Amniotic epithelial cell (primary cell): ENCODE measurements at regions not wholly inside any gene's neighbourhood (a gene's known extent, or its start where the extent isn't known, plus 50 kb on each side); places are given as distances from the start of the nearest gene placed in this dataset.

ENCODE experiments used
- DNase-seq: peaks from one replicate; pipeline ENCODE4 v3.0.0-alpha.2; 2010; ENCODE audit warnings: low read depth

GRCh38 chr9:108676355-108676754 lies 179.4 kb downstream of the ACTL7B start:
- no peak for DNase-seq

DNA sequence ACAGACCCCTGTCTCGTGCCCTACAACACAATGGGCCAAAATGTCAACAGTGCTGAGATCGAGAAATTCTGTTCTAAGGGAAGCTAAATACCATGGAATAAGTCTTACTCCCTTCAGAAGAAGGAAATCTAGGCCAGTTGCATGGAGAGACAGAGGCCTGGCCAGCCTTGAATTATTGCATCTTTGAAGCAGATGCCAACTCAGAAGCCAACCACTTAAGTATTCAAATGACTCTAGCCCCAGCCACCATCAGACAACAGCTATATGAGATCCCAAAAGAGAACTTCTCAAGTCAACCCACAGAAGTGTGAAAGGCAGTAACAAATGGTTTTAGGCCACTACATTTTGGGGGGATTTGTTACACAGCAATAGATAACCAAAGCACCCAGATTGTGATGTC lies 180.1 kb downstream of the ACTL7B start:
- no peak for DNase-seq

DNA sequence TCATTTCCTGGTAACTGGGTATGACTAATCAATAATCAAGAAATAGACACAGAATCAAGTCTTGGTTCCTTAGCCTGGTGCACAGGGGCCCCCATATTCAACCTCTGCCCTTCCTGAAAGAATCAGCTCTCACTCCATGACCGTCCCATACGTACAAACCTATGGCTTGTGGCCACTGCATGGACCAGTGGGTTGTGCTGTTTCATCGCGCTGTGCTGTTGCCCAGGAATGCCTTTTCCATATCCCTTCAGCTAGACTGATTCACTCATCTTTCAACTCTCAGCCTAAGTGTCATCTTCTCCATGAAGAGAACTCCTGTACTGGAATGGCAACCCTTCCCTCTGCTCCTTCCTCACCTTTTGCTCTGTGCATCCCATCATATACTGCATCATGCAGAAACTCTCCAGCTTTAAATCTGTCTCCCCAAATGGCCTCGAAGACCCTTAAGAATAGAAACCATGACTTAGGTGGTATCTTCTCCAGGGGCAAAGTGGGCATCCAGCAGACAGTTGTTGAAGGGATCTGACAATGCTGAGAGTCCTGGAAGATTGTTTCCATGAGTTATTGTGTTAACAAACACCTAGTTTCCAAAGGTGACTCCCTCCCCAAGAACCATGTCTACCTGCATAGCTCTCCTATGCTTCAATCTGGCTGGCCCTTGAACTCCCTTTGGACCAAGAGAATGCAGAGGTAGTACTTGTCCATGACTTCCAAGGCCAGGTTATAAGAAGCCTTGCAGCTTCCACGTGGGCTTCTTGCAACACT lies 180.8 kb downstream of the ACTL7B start:
- DNase-seq, result no peak

DNA sequence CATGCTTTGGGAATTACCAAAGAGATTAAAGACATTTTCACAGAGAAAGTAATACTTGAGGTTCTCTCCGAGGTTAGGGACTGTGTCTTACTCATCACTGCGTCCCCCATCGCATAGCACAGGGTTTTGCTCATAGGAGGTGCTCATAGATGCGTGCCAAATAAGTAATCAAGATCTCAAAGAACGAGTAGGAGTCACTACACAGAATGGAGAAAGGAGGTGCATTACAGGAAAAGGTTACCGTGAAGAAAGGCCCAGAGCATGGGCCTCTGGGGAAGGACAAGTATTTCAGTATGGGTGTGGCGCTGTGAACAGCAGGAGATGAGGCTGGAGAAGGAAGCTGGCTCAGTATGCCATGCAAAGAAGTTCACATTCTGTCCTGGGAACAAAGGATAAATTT lies 182.4 kb downstream of the ACTL7B start:
- no peak for DNase-seq

DNA sequence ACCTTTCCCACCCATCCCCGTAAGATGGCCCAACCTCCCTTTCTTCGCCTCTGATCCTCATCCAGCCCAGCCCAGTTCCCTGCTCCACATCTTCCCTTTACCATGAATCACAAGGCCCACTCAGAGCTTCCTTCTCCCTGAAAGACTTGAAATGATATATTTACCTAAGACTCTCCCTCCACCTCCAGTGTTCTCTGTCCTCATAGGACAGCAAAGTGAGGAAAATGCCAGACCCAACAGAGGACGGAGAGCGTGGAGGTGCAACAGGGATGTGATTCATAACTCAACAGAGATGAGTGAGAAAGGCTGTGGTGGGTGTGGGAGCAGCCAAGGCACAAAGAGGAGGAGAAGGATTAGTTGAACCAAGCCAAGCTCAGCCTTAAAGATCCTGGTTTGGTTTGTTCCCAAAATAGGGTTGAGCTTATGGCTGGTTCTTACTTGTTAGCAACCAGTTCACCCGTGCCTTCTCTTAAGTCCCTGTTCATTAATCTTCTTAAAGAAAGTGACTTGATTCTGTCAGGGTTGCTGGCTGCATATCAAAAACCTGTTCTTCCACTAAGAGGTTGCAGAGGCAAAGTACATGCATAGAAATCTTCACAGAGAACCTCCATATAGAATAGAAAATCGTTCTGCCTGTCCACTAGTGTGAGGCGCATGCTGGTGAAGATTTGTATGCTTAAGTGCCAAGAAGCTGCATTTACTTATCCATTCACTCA lies 183.2 kb downstream of the ACTL7B start:
- no peak for DNase-seq

- DNase-seq, result no peak
These were observed 184.0 kb downstream of the ACTL7B start for GRCh38 chr9:108671794-108672193.

DNA sequence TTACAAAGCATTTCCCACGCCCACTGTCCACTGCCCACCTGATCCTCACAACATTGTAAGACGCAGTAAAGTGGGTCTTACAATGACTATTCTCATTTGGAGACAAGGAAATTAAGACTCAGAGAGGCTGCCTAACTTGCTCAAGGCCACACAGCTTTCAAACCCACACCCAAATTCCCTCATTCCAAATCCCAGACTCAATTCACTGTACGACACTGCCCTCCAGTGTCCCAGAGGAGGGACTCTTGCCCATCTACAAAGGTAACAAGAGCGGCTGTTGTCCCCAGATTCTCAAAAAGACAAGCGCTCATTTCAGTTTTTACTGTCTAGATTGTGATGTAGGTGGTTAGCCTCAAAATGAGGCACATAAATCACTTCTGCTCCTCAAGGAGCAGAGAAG lies 184.6 kb downstream of the ACTL7B start:
- DNase-seq, result peak; percentile 9

- DNase-seq, result no peak
These were observed 186.8 kb downstream of the ACTL7B start for GRCh38 chr9:108668938-108669335.

DNA sequence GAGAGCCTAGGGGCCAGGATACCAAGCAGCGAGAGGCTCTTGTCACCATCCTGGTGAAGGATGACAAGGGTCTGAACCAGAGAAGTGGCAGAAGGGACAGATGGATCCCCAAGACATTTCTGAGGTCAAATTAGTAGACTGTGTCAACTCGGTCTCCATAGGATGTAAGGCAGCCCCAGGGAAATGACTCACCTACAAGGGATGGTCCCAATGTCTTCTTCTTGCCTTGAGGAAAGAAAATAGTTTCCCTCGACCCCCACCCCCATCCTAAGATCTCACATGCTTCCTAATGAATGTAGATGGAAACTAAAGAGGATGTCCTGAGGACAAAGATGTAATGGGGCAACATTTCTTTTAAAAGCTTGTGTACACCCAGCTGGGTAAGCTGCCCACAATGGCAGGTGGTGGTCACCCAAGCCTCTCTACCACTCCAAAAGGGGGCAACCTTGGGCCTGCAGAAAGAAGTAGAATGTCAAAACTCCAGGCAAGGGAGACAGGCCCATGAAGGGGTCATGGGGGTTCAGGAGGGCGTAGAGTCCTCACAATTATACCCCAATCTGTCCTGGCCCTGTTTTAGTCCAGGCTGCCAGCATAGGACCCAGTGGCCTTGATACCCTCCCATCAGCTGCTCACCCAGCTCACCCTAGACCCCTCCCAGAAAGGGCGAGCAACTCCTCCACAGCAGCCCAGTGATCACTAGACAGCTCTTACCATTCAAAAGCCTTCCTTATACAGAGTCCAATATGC lies 187.4 kb downstream of the ACTL7B start:
- DNase-seq, result no peak

DNA sequence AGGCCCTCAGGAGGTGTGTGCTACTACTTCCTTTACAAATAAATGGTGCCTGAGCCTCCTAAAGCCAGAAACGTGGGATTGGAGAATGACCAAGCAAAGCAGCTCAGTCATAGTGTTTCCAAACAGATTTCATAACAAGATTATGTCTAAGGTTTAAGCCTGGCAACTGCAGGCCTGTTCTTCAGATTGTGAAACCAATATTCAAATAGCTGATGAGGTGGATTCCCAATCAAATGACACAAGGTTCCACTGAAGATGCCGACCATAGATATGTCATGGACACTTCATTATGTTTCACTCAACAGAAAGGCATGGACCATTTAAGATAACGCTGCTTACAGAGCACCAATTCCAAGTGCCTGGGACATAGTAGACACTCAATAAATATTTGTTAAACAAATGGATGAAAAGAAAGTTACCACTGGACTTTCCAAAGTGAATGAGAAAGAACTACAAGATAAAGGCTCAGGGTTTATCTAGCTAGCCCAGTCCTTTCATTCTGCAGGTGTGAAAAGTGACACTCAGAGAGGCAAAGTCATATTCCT lies 189.5 kb downstream of the ACTL7B start:
- DNase-seq, result peak; percentile 41

GRCh38 chr9:108665521-108666239 lies 190.1 kb downstream of the ACTL7B start:
- DNase-seq, result no peak

- no peak for DNase-seq
These were observed 191.2 kb downstream of the ACTL7B start for GRCh38 chr9:108664309-108665255.

DNA sequence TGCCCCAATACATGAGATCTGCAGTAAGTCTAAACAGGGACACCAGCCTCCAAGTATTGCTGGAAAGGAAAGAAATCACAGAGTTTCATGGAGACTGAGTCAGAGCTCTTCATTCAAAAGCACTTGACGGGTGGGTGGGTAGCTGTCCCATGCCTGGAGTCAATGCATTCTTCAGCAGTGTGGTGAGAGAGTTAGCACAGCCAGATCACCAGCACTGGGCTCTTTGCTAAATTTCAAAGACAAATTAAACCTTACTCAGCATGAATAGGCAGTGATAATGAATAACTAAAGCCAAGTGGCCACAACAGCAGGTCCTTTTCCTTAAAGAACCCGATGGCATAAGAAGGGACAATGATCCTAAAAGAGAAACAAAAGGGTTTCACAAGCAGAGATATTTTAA lies 192.4 kb downstream of the ACTL7B start:
- no peak for DNase-seq

DNA sequence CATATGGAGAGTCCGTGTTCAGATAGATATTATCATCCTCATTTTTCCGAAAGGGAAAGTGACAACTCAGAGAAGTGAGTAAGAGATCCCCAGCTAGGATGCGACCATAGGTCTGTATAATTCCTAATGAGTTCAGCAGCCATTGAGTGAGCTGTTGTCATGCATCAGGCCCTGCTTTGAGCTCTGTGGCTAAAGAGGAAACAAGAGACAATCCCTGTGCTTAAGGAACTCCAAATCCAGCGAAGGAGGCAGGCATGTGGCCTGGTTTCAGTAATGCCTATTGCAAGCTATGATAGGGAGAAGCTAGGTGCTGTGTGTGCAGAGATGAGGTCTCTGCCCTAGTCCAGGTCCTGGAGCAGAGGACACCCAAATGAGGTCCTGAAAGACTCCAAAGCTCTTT lies 192.8 kb downstream of the ACTL7B start:
- no peak for DNase-seq

DNA sequence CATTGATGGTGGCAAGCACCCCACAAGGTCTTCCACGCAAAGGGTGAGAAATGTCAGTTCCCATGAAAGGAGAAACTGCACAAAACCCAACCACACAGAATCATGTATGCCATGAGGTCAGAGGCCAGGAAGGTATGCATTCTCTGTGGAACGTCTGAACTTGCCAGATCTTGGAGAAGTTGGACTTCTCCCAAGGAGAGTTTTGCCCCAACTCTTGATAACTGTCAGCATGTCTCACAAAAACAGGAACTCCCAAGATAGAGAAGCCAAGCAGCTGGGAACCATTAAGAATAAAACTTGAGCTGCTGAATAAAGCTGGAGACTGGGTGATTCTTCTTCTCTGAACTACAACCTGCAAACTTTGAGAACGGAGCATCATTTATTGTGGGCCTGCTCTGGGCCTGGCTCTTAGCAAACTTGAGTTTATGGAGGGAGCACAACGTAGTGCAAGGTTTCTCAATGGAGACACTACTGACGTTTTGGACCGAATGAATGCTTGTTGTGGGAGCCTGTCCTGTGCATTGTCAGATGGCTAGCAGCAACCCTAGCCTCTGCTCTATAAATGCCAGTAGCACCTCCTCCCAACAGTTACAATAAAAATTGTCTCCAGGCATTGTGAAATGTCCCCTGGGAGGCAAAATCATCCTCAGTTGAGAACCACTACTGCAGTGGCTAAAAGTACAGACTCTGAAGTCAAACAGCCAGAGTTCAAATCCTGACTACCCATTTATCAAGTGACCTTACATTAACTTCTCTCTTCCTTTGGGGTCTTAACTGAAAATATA lies 193.5 kb downstream of the ACTL7B start:
- no peak for DNase-seq

- DNase-seq, result no peak
These were observed 199.2 kb downstream of the ACTL7B start for GRCh38 chr9:108656566-108656965.

DNA sequence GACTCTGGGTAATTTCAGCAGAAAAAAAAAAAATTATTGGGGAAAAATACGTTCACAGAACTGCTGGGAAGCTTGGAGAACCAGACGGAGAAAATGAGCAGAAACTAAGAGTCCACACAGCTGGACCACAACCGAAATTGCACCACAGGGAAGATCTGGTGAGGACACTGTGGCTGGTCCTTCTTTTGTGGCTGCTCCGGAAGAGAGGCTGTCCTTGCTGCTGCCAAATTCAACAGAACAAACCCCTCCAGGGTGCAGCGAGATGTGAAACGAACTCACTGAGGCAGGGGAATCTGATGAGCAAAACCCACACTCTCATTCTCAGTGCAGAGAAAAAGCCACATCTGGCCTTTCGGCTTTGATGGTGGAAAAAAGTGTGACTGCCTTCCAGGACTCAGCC lies 200.0 kb downstream of the ACTL7B start:
- no peak for DNase-seq

DNA sequence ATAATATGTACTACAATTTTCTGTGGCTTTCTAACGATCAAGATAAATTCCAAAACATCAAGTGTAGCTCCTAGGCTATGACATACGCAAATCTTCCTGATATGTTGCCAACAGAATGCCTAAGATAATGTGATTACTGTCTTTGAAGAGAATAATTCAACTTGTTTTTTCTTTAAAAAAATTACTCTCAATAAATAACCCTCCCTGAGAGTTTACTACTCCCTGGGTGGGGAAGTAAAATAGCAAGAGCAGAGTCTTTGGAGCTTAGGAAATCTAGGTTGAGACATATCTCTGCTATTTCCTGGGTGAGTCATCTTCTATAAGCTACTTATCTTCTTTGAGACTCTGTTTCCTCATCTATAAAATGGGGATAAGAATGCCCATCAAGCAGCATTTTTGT lies 201.2 kb downstream of the ACTL7B start:
- DNase-seq, result peak; percentile 48

- no peak for DNase-seq
These were observed 202.9 kb downstream of the ACTL7B start for GRCh38 chr9:108652851-108653250.

GRCh38 chr9:108650826-108651225 lies 205.0 kb downstream of the ACTL7B start:
- DNase-seq, result no peak
